Mononuclear cell (primary cell): ENCODE measurements at regions not wholly inside any gene's neighbourhood (a gene's known extent, or its start where the extent isn't known, plus 50 kb on each side); places are given as distances from the start of the nearest gene placed in this dataset.
"Not testable (repeated sequence)": the region's sequence is repeated elsewhere in the genome, so short reads cannot be mapped to it uniquely, and the experiment has no call there.

Source experiments
- H3K27me3 ChIP-seq: 2 replicates; pipeline ENCODE4 v1.6.0; 2011; ENCODE audit warnings: low read length, control low read depth; ENCODE audit not compliant: insufficient read depth
- H3K4me1 ChIP-seq: 2 replicates; pipeline ENCODE4 v1.5.1; 2011; ENCODE audit warnings: mild to moderate bottlenecking, low read length, control low read depth; ENCODE audit not compliant: insufficient read depth
- H3K4me3 ChIP-seq: 2 replicates; pipeline ENCODE4 v1.5.1; 2011; ENCODE audit warnings: mild to moderate bottlenecking, low read length, moderate library complexity
- H3K9me3 ChIP-seq: 2 replicates; pipeline ENCODE4 v1.5.1; 2011; ENCODE audit warnings: low read depth, mild to moderate bottlenecking, control low read depth, low read length

DNA sequence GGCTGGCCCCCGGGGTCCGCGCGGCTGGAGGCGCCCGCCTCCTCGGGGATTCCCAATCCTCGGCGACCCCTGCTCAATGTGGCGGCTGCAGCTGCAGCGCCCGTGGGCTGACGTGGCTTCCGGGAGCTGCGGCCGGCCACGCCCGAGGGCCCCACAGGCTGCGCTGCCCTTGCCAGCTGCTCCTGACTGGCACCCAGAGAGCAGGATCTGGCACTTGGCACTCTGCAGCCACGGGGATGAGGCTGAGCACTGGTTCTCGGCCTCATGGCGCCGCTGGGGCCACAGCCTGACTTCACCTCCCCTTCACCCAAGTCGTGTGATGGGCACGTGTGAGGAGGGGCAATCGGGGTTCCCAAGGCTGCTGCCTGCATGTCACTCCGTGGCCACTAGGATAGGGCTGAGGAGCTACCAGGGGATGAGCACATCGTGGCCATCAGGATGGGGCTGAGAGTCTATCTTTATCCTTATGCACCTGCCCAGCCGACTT is 267.8 kb upstream of the FRG2C start:
- Histone ChIP-seq H3K9me3 (no peaks in the 10 kb centered on the region), H3K27me3 (no peaks in the 10 kb centered on the region), H3K4me3 (no peak overlapping the region), H3K4me1 (no peaks in the 10 kb centered on the region)

DNA sequence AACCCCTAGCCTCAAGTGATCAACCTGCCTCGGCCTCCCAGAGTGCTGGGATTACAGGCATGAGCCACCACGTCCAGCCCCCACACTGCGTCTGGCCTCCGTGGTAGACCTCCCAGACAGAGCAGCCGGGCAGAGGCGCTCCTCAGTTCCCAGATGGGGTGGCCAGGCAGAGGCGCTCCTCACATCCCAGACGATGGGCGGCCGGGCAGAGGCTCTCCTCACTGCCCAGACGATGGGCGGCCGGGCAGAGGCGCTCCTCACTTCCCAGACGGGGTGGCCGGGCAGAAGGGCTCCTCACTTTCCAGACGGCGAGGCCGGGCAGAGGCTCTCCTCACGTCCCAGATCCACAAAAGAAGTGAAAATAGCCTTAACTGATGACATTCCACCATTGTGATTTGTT is 266.6 kb upstream of the FRG2C start:
- H3K9me3 ChIP-seq, H3K4me1 ChIP-seq, H3K27me3 ChIP-seq, H3K4me3 ChIP-seq: not testable (repeated sequence)

DNA sequence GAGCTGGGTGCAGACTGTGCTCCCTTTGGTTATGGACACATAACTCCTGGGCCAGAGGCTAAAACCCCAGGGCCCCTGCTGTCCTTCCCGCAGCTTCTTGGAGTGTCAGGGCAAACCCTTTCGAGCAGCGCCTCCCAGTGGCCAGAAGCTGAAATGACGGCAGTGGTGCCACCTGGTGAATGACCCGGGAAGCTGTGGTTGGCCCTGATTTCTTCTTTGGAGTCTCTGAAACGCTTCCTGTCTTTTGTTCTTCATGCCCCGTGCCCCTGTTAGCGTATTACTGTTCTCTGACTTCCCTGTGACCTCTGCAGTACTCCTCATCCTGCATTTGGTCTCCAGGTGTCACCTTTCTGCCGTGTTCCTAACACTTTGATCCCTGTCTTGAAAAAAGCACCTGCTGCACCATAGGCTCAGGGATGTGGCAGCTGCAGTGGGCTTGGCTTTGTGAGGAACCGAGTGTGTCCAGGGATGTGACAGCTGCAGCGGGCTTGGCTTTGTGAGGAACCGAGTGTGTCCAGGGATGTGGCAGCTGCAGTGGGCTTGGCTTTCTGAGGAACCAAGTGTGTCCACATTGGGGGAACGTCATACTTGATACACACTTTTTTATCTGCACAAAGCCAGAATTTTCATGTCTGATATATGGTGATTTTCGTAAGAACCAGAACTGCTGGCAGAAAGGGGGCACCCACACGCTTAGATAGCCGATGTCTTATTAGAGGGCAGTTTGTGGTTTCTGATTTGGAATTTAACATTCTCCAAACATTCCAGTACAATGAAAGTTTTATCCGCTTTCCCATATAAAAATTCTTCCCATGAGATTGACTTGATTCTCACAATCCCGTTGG is 241.8 kb upstream of the FRG2C start:
- H3K27me3 ChIP-seq, H3K4me3 ChIP-seq, H3K4me1 ChIP-seq, H3K9me3 ChIP-seq: not testable (repeated sequence)

DNA sequence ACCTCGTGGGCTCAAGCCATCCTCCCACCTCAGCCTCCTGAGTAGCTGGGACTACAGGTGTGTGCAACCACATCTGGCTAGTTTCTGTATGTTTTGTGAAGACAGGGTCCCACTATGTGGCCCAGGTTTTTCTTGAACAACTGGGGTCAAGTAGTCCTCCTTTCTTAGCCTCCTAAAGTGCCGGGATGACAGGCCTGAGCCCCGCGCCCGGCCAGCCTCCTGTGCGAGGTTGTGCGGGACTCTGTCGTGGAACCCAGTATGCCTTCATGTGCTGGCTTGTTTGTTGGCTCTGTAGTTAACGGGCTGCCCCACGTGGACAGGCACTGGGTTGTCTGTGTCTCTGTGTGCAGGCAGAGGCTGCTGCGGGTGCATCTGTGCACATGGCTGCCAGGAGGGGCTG is 238.7 kb upstream of the FRG2C start:
- not testable (repeated sequence) for H3K4me1 ChIP-seq, H3K4me3 ChIP-seq, H3K27me3 ChIP-seq

DNA sequence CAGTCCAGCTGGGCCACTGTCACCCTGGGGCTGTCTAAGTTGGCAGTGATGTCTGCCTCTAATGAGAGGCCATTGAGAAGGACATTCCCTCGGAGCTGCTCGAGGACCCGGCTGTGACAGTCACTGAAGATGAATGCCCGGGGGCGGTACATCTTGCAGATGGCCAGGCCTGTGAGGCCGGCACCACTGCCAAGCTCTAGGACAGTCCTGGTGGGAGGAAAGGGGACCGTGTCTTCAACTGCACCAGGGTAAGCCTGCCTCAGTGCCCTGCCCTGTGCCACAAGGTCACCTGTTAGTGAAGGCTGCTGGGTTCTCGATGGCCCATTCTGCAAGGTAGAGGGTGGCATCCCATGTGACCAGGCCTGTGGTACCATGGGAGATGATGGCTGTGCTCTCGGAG is 236.6 kb upstream of the FRG2C start:
- not testable (repeated sequence) for H3K4me1 ChIP-seq, H3K27me3 ChIP-seq, H3K9me3 ChIP-seq, H3K4me3 ChIP-seq

More for the DNA sequence above, 238.7 kb upstream of the FRG2C start:
- H3K9me3 ChIP-seq: not testable (repeated sequence)

DNA sequence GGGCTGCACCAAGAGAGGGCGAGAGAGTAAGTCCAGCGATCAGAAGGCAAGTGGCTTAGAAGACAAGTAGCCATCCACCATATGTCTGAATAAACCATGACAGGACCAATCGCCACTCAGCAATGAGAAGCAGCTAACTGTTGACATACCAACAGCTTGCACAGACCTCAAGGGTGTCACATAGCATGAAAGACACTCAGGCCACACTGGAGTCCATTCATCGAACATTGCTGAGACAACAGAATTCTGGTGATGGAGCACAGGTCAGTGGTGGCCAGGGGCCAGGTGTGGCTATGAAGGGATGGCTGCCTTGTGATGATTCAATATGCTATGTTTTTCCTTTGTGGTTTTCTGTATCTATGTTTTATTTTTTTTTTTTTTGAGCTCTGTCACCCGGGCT is 236.2 kb upstream of the FRG2C start:
- H3K27me3 ChIP-seq: not testable (repeated sequence)

DNA sequence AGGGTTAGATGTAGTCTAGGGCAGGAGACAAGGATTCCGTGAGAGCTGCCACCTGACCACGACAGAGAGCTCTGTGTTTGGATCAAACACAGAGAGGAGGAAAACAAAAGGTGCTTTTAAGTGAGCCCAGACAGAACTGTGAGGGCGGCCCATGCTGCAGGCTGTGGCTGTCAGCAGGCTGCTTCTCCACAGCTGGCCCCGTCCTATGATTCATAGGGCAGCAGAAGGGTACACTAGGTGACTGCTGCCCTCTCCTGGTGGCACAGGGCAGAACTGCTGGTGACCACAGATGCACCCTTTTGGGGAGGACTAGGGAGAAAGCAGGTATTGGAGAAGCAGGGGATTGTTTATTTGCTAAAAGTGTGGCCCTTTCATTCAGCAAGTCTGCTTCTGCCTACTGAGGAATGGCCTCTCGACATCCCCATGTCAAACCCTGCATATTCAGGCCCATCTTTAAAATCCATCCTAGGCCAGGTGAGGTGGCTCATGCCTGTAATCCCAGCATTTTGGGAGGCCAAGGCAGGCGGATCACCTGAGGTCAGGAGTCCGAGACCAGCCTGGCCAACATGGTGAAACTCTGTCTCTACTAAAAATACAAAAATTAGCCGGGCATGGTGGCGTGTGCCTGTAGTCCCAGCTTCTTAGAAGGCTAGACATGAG is 234.4 kb upstream of the FRG2C start:
- H3K9me3 ChIP-seq, H3K27me3 ChIP-seq, H3K4me3 ChIP-seq, H3K4me1 ChIP-seq: not testable (repeated sequence)

More for the DNA sequence above, 236.2 kb upstream of the FRG2C start:
- not testable (repeated sequence) for H3K4me1 ChIP-seq, H3K9me3 ChIP-seq, H3K4me3 ChIP-seq

DNA sequence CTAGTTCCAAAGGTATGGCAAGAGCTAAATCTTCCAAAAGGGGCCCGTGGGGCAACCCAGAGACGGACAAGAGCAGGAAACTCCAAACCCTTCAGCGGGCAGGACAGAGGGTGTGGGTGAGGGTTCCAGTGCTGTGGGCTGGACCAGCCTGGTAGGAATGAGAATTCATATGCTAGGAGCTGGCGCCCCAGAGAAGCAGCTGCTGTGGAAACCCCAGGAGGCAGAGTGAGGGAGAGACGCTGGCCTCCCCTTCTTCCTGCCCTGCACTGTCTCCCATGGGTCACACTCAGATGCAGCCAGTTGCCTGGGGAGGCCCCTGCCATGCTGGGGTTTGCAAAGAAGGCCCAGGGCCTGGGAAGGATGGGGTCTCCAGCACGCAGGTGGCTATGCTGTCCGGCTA is 233.7 kb upstream of the FRG2C start:
- not testable (repeated sequence) for H3K9me3 ChIP-seq, H3K27me3 ChIP-seq, H3K4me1 ChIP-seq, H3K4me3 ChIP-seq

DNA sequence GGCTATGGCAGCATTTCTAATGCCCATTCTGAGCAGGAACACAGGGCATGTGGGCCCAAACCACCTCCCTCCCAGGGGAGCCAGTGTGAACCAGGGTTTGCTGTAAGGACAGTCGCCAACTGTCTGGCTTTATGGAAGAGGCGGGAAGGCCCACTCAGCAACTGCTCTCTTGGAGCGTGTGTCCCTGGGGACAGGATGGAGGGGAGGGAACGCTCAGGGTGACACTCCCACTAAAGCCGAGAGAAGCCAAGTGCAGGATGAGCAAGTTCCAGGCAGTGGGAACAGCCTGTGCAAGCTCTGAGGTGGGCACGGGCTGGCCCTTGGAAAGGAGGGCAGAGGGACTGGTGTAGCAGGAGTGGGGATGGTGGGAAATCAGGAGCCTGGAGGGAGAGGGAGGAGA is 233.0 kb upstream of the FRG2C start:
- H3K4me1 ChIP-seq, H3K4me3 ChIP-seq, H3K9me3 ChIP-seq, H3K27me3 ChIP-seq: not testable (repeated sequence)

DNA sequence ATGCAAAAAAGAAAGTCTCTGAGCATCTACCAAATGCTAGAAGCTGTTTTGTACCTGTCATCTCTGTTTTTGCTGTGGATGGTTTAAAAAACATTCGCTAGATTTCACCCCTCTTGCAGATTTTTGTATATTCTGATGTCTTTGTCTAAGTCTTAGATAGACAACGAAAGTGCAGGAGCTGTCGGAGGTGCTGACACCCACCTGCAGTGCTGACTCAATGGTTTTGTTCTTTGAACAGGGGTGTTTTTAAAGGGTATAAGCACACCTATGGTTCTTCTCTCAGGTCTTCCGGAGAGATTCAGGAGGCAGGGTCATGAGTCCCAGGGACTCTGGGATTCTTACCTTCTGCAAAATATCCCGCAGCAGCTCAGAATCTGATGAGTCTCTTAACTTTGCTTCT is 231.7 kb upstream of the FRG2C start:
- not testable (repeated sequence) for H3K4me1 ChIP-seq, H3K4me3 ChIP-seq, H3K9me3 ChIP-seq, H3K27me3 ChIP-seq

DNA sequence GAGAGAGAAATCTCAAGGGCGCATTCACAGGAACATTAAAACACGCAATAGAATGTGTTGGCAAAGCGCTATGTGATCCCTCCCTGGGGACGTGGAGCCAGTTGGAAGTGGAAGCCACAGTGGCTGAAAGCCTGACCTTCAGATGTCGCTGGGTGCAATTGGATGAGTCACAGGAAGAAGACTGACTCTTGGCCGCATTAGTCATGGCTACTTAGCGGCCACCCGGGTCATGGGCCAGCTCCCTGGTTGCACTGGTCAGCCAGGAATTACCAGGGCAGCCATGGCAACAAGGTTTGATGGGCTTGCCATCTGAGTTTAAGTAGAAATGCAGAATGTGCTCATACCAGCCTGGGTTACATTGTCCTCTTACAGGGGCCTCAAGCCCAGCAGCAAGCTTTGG is 231.2 kb upstream of the FRG2C start:
- not testable (repeated sequence) for H3K4me1 ChIP-seq, H3K4me3 ChIP-seq, H3K27me3 ChIP-seq, H3K9me3 ChIP-seq

DNA sequence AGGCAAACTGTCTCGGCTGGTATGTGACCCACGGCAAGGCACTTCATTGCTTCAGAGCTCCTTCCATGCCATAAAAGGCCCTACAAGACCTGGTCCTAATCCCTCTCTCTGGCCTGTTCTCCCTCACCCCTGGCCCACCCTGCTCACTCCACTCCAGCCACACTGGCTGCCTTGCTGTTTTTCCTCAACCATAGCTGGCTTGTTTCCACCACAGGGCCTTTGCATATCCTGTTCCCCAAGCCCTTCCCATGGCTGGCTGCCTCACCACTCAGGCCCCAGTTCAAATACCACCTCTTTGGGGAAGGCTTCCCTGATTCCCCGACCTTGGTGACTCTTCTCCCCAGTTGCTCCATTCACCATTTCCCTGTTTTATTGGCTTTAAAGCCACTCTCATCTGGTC is 230.8 kb upstream of the FRG2C start:
- H3K4me3 ChIP-seq, H3K27me3 ChIP-seq, H3K4me1 ChIP-seq, H3K9me3 ChIP-seq: not testable (repeated sequence)

DNA sequence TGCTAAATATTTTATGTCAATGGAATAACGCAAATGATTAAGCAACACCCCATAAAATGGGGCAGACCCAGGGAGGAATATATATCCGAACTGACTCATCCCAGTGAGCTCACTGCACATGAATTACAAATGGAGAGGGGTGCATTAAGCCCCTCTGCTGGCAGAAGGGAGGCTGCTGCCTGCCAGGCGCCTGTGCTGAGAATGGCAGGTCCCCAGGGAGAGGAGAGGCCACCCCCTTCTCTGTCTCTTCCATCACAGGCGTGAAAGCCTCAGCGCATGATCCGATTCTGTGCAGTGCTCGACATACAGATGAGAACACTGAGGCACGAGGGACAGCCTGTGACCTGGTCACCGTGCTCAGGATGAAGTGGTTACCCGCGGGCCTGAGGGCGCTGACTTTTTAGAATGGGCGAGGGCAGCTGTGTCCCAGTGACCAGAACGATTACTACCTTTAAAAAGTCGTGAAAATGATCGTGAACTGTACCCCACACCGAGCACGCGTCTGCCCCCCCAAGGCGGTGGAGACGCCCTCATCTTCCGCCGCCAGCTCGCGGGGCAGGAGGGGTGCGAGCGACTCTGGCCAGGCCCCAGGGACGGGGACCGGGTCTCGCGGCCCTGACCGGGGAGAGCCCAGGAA is 229.7 kb upstream of the FRG2C start:
- peak overlapping the region; percentile 52 for H3K4me3 ChIP-seq
- not testable (repeated sequence) for H3K9me3 ChIP-seq, H3K4me1 ChIP-seq, H3K27me3 ChIP-seq

DNA sequence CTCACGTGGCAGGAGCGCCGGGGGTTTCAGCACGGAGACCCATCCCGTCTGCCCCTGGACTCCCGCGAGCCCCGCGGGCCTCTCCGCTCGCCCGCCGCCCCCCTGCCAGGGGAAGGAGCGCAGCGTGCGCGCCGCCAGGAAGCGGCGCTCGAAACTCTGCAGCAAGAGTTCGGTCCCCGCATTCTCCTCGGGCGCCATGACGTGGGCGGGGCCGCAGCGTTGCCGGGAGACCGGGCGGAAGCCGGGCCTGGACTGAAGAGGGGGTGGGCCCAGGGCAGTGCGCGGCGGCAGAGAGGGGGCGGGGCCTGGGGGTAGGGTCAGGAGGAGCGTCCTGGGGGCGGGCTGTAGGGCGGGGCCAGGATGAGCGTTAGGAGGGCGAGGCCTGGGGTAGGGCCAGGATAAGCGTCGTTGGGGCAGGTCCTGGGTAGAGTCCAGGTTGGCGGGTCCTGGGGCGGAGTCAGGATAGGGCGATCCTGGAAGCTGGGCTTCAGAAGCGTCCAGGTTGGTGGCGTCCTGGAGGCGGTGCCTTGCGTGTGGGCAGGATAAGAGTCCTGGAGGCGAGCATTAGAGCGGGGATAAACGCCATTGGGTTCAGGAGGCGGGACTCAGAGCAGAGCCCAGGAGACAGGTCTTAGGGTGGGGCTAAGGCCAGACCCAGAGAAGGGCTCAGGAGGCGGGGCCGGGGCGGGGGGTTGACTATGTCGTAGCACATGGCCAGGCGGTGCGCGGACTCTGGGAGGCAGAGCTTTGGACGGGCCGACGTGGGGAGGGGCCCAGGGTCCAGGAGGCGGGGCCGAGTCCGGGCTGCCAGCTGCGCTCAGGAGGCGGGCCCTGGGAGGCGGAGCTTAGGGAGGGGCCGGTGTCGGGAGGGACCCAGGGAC is 229.0 kb upstream of the FRG2C start:
- H3K4me1 ChIP-seq, H3K27me3 ChIP-seq, H3K9me3 ChIP-seq: not testable (repeated sequence)
- peak overlapping the region; percentile 52 for H3K4me3 ChIP-seq

DNA sequence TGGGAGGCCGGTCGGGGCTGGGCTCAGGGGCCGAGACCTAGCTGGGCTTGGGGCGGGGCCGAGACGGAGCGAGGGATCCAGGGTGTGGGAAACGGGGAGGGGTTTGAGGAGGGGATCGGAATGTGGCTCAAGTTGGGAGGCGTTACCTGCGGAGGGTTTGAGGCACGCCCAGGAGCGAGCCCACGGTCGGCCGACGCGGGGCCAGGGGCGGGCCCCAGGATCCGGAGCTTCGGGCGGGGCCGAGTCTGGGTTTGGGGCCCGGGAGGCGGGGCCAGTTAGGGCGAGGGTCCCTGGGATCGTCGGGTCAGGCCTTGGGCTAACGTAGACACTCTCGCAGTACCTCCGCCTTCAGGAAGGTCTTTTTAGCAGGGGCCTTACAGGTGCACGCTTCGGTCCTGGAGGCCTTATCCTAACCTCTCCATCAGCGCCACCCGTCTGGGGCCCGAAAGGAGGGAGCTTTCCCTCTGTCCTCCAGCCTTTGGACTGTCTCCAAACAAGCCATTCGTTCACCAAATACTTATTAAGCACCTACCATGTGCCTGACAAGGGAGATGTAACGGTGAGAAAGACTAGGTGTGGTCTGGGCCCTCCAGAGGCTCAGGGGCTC is 228.2 kb upstream of the FRG2C start:
- not testable (repeated sequence) for H3K9me3 ChIP-seq, H3K27me3 ChIP-seq, H3K4me1 ChIP-seq
- H3K4me3 ChIP-seq: peak overlapping the region; percentile 52
